B cell (primary cell): ENCODE measurements at regions not wholly inside any gene's neighbourhood (a gene's known extent, or its start where the extent isn't known, plus 50 kb on each side); places are given as distances from the start of the nearest gene placed in this dataset.

Source experiments
- ATAC-seq: fragments of 200-7000 bp; cut with Tn5 transposase; one replicate; pipeline ENCODE4 v1.10.0; 2021; ENCODE audit warnings: low read depth, mild to moderate bottlenecking, moderate number of reproducible peaks, moderate library complexity
- CTCF ChIA-PET: fragments of 350-600 bp; sonication (Branson Sonifier 250); formaldehyde crosslinking; loops from one replicate; lab custom pipeline; 2021; ENCODE audit warnings: antibody characterized with exemption, inconsistent platforms; lab: Charles Lee
- POLR2A ChIA-PET: fragments of 350-600 bp; sonication (Branson Sonifier 250); formaldehyde crosslinking; loops from one replicate; lab custom pipeline; 2021; ENCODE audit warnings: antibody characterized with exemption; lab: Charles Lee
- DNase-seq: peaks from one replicate; pipeline ENCODE4 v3.0.0; 2013
- H2AFZ ChIP-seq: 2 replicates; pipeline ENCODE4 v1.6.1; 2012; ENCODE audit warnings: mild to moderate bottlenecking, low read depth, low read length; ENCODE audit not compliant: insufficient read depth, poor library complexity, severe bottlenecking
- H3K27ac ChIP-seq, 2 donors: 1 replicate in 1 of 2; 2 replicates in 1 of 2; pipeline ENCODE4 v1.5.1; 2012 to 2013; ENCODE audit warnings: low read length in 2 of 2, mild to moderate bottlenecking in 2 of 2, moderate library complexity in 1 of 2
- H3K27me3 ChIP-seq, 4 experiments: fragments of 200-600 bp in 1 of 4; sonication (generic) in 1 of 4; replicated peaks in 1 of 4; 1 replicate in 2 of 4; 2 replicates in 2 of 4; pipeline versions ENCODE4 v1.6.1 to v1.7.0; 2013 to 2016; ENCODE audit warnings: low read length in 3 of 4, mild to moderate bottlenecking in 2 of 4, mixed read lengths in 1 of 4, moderate library complexity in 1 of 4; ENCODE audit not compliant: insufficient read depth in 4 of 4, control insufficient read depth in 3 of 4; ENCODE audit errors: control extremely low read depth in 1 of 4
- H3K36me3 ChIP-seq, 2 experiments: replicated peaks in 1 of 2; 1 replicate in 1 of 2; 2 replicates in 1 of 2; pipeline versions ENCODE4 v1.6.1 to v1.7.1; 2013; ENCODE audit warnings: low read length in 1 of 2; ENCODE audit not compliant: insufficient read depth in 2 of 2, control insufficient read depth in 1 of 2; ENCODE audit errors: control extremely low read depth in 1 of 2, extremely low read depth in 1 of 2
- H3K4me1 ChIP-seq, 2 donors: fragments of 200-600 bp in 1 of 2; sonication (generic) in 1 of 2; 1 replicate in 1 of 2; 2 replicates in 1 of 2; pipeline versions ENCODE4 v1.5.1 to v1.6.1; 2013 to 2017; ENCODE audit warnings: low read length in 2 of 2; ENCODE audit not compliant: control insufficient read depth in 2 of 2, insufficient read depth in 2 of 2
- H3K4me2 ChIP-seq: replicated peaks from 2 replicates; pipeline ENCODE3; 2012; ENCODE audit warnings: mild to moderate bottlenecking, low read depth, low read length; ENCODE audit not compliant: poor library complexity, severe bottlenecking
- H3K4me3 ChIP-seq, 5 experiments: fragments of 200-600 bp in 1 of 5; sonication (generic) in 1 of 5; 1 replicate in 3 of 5; 2 replicates in 2 of 5; pipeline versions ENCODE4 v1.5.1 to v1.7.0; 2011 to 2016; ENCODE audit warnings: low read length in 4 of 5, mild to moderate bottlenecking in 4 of 5, low read depth in 2 of 5, control low read depth in 1 of 5, moderate library complexity in 1 of 5; ENCODE audit not compliant: insufficient read depth in 1 of 5; ENCODE audit errors: control extremely low read depth in 1 of 5, extremely low read depth in 1 of 5
- H3K79me2 ChIP-seq: fragments of 200-600 bp; sonication (generic); one replicate; pipeline ENCODE4 v1.6.0; 2016; ENCODE audit warnings: low read length; ENCODE audit not compliant: control insufficient read depth, insufficient read depth
- H3K9ac ChIP-seq: fragments of 200-600 bp; sonication (generic); 2 replicates; pipeline ENCODE4 v1.6.1; 2017; ENCODE audit warnings: mild to moderate bottlenecking, low read length, moderate library complexity
- H3K9me3 ChIP-seq, 3 donors: one replicate each; pipeline versions ENCODE4 v1.6.1 to v1.7.1; 2013; ENCODE audit warnings: low read length in 2 of 3; ENCODE audit not compliant: control insufficient read depth in 2 of 3, insufficient read depth in 1 of 3; ENCODE audit errors: control extremely low read depth in 1 of 3
- H4K20me1 ChIP-seq: 2 replicates; pipeline ENCODE4 v1.6.0; 2012; ENCODE audit warnings: mild to moderate bottlenecking, low read length; ENCODE audit not compliant: insufficient read depth, control insufficient read depth, poor library complexity, severe bottlenecking
- H3K27ac Mint-ChIP-seq: one replicate; pipeline ENCODE4 v1.8.0; 2021; ENCODE audit warnings: mixed read lengths
- H3K27me3 Mint-ChIP-seq: one replicate; pipeline ENCODE4 v1.8.0; 2021; ENCODE audit warnings: mixed read lengths
- H3K4me1 Mint-ChIP-seq: one replicate; pipeline ENCODE4 v1.8.0; 2021; ENCODE audit warnings: mixed read lengths
- H3K4me3 Mint-ChIP-seq: one replicate; pipeline ENCODE4 v1.8.0; 2021; ENCODE audit warnings: mixed read lengths
- H3K9me3 Mint-ChIP-seq: one replicate; pipeline ENCODE4 v1.8.0; 2022; ENCODE audit warnings: mixed read lengths; ENCODE audit not compliant: insufficient read depth
- CTCF ChIP-seq: fragments of 200-600 bp; IDR thresholded peaks from one replicate; pipeline ENCODE4 v1.8.0; 2022; ENCODE audit warnings: antibody characterized with exemption, mild to moderate bottlenecking
- EZH2 ChIP-seq: IDR thresholded peaks from 2 replicates; pipeline ENCODE4 v1.6.1; 2012; ENCODE audit warnings: borderline replicate concordance, low read depth, mild to moderate bottlenecking, moderate library complexity, low read length; ENCODE audit not compliant: insufficient read depth, poor library complexity, severe bottlenecking
- WGBS: methylation state at CpG from one replicate; pipeline ENCODE4 v1.1.5; 2013; ENCODE audit warnings: missing lambda C conversion rate; ENCODE audit not compliant: insufficient coverage; 5-methylcytosine and 5-hydroxymethylcytosine counted together
- intact Hi-C: fragments of 100-400 bp; cut with micrococcal nuclease; formaldehyde crosslinking; loops from one replicate; pipeline ENCODE4 v1.10.0; 2022

- H3K4me3 Mint-ChIP-seq: no peak overlapping the region
- H3K27ac Mint-ChIP-seq: no peak overlapping the region
- intact Hi-C loops: no loop called here
- Histone ChIP-seq H3K36me3 (no peaks in the 10 kb centered on the region), H3K9ac (no peak overlapping the region), H2AFZ (no peak overlapping the region), H3K4me2 (no peak overlapping the region), H3K9me3 (no peaks in the 10 kb centered on the region), H3K4me1 (no peaks in the 10 kb centered on the region), H3K79me2 (no peaks in the 10 kb centered on the region), H3K27me3 (no peaks in the 10 kb centered on the region), H3K4me3 (no peak overlapping the region), H3K27ac (no peak overlapping the region), H4K20me1 (no peaks in the 10 kb centered on the region)
- POLR2A ChIA-PET: no interaction called here
- H3K27me3 Mint-ChIP-seq: no peaks in the 10 kb centered on the region
- 90% methylated on average over 2 of the region's 3 CpGs for WGBS
- H3K4me1 Mint-ChIP-seq: no peaks in the 10 kb centered on the region
- CTCF ChIA-PET: no interaction called here
- H3K9me3 Mint-ChIP-seq: peaks cover 3% of the 10 kb centered on the region
- no peak for DNase-seq
- no peak for ATAC-seq
- TF ChIP-seq EZH2 (no peak), CTCF (no peak)
Observed at GRCh38 chr5:13348568-13348967, 595.9 kb downstream of the DNAH5 start.

DNA sequence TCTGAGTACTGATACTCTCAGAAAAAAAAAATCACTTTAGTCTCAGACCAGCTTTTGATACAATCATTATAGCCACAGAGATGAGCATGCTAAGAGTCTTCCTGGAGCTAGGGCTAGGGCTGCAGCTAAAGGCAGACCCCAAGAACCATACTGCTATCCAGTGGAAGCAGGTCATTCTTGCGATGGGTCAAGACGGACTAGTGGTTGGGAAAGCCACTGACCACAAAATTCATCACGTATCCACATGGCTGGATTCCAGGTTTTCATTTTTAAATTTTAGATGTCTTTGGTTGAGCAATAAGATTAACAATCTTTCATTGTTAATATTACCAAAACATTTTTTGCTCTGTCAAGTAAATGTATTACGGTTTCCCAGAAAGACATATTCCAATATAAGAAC, 598.1 kb downstream of the DNAH5 start:
- ATAC-seq (no peak), DNase-seq (no peak)
- Mint-ChIP-seq H3K4me3 (no peak overlapping the region), H3K27me3 (no peaks in the 10 kb centered on the region), H3K4me1 (no peaks in the 10 kb centered on the region), H3K9me3 (peaks cover 7% of the 10 kb centered on the region), H3K27ac (no peak overlapping the region)
- H3K36me3 ChIP-seq: no peaks in the 10 kb centered on the region
- H3K4me3 ChIP-seq: no peak overlapping the region
- H2AFZ ChIP-seq: no peak overlapping the region
- H3K9me3 ChIP-seq: no peaks in the 10 kb centered on the region
- H4K20me1 ChIP-seq: no peaks in the 10 kb centered on the region
- no peak overlapping the region for H3K4me2 ChIP-seq
- no peaks in the 10 kb centered on the region for H3K79me2 ChIP-seq
- TF ChIP-seq EZH2 (no peak), CTCF (no peak)
- CTCF ChIA-PET: no interaction called here
- H3K4me1 ChIP-seq: no peaks in the 10 kb centered on the region
- H3K9ac ChIP-seq: no peak overlapping the region
- POLR2A ChIA-PET: no interaction called here
- WGBS: no CpG with 5 or more reads among the region's 4 CpGs
- no peaks in the 10 kb centered on the region for H3K27me3 ChIP-seq
- intact Hi-C loops: no loop called here
- no peak overlapping the region for H3K27ac ChIP-seq
